ENCODE measurements at regions not wholly inside any gene's neighbourhood (a gene's known extent, or its start where the extent isn't known, plus 50 kb on each side); places are given as distances from the start of the nearest gene placed in this dataset.

DNA sequence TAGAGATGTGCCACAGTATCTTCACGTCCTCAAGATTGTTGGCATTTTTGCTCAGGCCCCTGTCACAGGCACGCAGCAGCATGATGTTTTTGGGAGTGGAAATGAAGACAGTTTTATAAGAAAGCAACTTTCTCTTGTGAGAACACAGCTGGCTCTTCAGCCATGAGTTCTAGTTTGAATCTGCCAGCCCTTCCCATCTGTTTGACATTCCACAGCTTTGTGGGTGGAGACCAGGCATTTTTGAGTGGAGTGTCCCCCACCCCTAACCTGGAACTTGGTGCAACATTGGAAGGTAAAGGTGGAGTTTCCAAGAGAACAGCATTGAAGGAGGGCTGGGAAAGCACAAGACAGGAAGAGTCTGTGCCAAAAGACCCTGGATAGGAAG lies 253.1 kb upstream of the IGFBP3 start:
- no peak for DNase-seq (ENCODE audit: low read depth)
- TF ChIP-seq, protein P1, sequence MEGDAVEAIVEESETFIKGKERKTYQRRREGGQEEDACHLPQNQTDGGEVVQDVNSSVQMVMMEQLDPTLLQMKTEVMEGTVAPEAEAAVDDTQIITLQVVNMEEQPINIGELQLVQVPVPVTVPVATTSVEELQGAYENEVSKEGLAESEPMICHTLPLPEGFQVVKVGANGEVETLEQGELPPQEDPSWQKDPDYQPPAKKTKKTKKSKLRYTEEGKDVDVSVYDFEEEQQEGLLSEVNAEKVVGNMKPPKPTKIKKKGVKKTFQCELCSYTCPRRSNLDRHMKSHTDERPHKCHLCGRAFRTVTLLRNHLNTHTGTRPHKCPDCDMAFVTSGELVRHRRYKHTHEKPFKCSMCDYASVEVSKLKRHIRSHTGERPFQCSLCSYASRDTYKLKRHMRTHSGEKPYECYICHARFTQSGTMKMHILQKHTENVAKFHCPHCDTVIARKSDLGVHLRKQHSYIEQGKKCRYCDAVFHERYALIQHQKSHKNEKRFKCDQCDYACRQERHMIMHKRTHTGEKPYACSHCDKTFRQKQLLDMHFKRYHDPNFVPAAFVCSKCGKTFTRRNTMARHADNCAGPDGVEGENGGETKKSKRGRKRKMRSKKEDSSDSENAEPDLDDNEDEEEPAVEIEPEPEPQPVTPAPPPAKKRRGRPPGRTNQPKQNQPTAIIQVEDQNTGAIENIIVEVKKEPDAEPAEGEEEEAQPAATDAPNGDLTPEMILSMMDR (IDR thresholded peaks at IDR 0.05; ENCODE audit: control insufficient read depth, extremely low read depth, insufficient read depth), result no peak
- H3K4me3 ChIP-seq (ENCODE audit: low read depth, low read length), result no peak overlapping the region

DNA sequence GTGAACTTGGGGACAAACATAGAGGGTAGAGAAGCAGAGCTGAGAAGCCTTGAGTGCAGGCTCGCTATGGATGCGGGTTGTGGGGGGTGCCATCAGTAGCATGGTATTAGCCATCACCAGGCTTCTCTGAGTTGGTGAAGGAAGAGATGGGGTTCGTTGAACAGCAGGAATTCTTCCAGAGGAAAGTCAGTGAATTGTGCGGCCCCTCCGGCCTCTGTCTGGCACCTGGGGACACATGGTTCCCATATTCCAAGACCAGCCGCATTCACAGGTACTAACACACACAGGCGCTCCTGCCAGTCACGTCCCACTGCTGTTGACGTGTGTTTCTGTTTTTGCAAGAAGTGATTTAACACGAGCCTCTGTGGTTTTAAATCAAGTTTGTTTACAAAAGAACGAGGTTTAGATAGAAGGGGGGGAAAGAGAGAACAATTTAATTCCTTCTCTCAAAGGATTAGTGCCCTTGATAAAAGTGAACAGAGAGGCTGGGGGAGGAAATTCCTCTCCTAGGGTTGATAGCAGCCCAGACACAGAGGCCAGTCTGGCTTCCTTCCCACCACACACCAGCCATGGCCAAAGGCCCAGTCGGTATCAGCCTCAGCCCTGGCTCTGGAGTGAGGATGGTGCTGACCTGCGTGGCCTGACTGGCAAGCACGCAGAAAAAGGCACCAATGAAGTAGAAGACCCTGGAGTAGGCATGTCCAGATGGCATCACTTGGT lies 252.6 kb upstream of the IGFBP3 start:
- no peak overlapping the region for H3K4me3 ChIP-seq (ENCODE audit: low read depth, low read length)
- TF ChIP-seq, protein P1 (IDR thresholded peaks at IDR 0.05; ENCODE audit: control insufficient read depth, extremely low read depth, insufficient read depth), result no peak
- DNase-seq (ENCODE audit: low read depth), result no peak

DNA sequence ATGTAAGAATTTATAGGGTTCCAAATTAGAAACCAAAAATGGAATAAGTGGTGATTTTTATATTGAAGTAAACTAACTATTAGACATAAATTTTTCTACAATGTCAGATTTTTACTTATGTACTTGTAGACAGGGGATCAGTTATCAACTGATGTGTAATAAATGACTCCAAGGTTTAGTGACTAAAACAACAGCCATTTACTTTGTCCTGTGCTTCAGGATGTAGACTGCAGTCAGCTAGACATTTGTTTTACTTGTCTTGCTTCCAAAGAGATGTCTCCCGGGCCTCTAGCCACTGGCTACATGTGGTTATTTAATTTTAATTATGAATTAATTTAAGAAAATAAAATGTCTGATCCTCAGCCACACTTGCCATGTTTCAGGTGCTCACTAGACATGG lies 249.7 kb upstream of the IGFBP3 start:
- no peak overlapping the region for H3K4me3 ChIP-seq (ENCODE audit: low read depth, low read length)
- TF ChIP-seq, protein P1 (IDR thresholded peaks at IDR 0.05; ENCODE audit: control insufficient read depth, extremely low read depth, insufficient read depth), result no peak

DNA sequence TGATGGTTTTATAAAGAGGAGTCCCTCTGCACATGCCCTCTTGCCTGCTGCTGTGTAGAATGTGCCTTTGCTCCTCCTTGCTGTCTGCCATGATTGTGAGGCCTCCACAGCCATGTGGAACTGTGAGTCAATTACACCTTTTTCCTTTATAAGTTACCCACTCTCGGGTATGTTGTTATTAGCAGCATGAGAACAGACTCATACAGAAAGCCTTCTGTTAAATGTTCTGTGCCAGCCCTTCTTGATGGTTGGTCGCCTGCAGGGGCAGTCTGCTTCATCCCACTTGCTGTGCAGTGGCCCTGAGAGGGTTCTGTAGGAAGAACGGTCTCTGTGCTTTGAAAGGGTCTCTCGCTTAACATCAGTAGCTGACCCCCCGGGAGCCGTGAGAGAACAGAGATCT lies 248.9 kb upstream of the IGFBP3 start:
- TF ChIP-seq, protein P1 (IDR thresholded peaks at IDR 0.05; ENCODE audit: control insufficient read depth, extremely low read depth, insufficient read depth), result no peak
- no peak overlapping the region for H3K4me3 ChIP-seq (ENCODE audit: low read depth, low read length)
- no peak for DNase-seq (ENCODE audit: low read depth)

More for the DNA sequence above, 249.7 kb upstream of the IGFBP3 start:
- DNase-seq (ENCODE audit: low read depth), result no peak

DNA sequence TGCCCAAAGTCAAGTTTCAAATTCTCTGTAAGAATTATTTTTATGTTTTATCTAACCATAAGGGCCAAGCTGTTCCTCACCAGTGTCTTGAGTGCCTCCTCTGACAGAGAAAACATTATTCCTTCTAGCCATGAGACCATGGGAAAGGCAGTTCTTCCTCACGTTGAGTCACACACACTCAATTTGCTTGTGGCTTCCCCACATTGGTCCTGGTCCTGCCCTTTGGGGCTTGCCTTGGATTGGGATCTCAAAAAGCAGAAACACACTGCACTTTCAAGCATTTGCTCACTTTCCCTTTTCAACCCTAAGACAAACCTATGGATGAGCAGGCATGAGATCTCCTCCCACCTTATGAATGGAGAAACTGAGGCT lies 248.3 kb upstream of the IGFBP3 start:
- no peak for DNase-seq (ENCODE audit: low read depth)
- H3K4me3 ChIP-seq (ENCODE audit: low read depth, low read length), result no peak overlapping the region
- TF ChIP-seq, protein P1 (IDR thresholded peaks at IDR 0.05; ENCODE audit: control insufficient read depth, extremely low read depth, insufficient read depth), result no peak

DNA sequence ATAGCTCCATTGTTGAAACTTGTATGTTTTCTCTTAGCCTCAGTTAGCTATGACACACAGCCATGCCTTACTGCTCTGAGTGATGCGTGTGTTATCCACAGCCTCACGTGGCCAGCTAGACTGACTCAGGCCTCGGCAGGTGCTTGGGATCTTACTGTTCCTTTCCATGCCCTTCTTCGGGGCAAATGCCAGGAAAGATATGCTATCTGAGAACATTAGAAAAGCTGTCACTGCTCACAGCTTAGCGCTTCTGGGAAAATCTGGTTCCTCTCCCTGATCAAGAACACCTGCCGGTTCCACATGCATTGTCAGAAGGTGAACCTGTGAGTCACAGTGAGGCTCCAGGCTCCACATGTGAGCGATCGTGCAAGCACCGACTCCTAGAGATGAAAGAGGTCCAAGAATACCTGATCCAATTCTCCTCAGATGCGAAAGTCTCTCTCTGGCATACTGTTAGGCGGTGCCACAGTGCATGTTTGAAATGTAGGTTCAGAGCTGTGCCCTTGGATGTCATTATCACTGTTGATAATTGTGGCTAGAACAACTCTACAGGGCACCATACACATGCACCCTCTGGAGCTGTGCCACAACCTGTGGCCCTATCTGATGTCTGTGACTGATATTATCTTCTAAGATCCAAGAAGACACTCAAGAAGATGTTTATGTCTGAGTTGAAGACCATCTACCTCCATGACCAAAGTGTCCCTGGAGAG lies 247.8 kb upstream of the IGFBP3 start:
- no peak overlapping the region for H3K4me3 ChIP-seq (ENCODE audit: low read depth, low read length)
- TF ChIP-seq, protein P1 (IDR thresholded peaks at IDR 0.05; ENCODE audit: control insufficient read depth, extremely low read depth, insufficient read depth), result no peak
- no peak for DNase-seq (ENCODE audit: low read depth)
